ENCODE measurements at regions not wholly inside any gene's neighbourhood (a gene's known extent, or its start where the extent isn't known, plus 50 kb on each side); places are given as distances from the start of the nearest gene placed in this dataset.
"Not testable (repeated sequence)": the region's sequence is repeated elsewhere in the genome, so short reads cannot be mapped to it uniquely, and the experiment has no call there.

DNA sequence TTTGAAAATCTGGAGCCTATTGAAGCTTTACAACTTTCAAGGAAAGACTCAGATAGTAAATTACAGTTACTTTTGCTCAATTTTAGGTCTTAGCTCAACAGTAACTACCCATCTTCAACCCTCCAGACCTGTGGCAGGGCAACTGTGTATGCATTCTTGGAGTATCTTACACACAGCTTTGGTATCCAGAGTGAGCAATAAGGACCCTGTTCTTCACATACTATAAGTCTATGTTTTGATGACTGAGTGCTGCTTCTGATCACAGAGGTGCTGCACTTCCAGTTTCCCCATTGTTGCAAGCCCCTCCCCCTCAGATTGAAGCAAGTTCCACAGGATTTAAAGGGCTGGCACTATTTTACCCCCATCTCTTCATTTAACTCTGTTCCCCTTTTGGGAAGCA lies 737.4 kb upstream of the GRAMD2B start:
- in situ Hi-C loops (cut with HindIII; ENCODE audit: low sequenced_read_pairs): no loop called here

DNA sequence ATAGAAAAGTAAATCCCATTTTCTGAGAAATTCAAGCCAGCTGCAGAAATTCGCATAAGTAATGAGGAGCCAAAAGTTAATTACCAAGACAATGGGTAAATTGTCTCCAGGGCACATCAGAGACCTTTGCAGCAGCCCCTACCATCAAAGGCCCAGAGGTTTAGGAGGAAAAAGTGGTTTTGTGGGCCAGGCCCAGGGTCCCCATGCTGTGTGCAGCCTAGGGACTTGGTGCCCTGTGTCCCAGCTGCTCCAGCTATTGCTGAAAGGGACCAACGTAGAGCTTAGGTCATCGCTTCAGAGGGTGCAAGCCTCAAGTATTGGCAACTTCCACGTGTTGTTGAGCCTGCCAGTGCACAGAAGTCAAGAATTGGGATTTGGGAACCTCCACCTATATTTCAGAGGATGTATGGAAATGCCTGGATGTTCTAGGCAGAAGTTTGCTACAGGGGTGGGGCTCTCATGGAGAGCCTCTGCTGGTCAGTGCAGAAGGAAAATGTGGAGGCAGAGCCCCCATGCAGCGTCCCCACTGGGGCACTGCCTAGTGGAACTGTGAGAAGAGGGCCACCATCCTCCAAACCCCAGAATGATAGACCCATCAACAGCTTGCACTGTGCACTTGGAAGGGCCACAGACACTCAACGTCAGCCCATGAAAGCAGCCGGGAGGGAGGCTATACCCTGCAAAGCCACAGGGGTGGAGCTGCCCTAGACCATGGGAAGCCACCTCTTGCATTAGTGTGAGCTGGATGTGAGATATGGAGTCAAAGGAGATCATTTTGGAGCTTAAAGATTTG lies 731.3 kb upstream of the GRAMD2B start:
- in situ Hi-C loops (cut with HindIII; ENCODE audit: low sequenced_read_pairs): not testable (repeated sequence)

DNA sequence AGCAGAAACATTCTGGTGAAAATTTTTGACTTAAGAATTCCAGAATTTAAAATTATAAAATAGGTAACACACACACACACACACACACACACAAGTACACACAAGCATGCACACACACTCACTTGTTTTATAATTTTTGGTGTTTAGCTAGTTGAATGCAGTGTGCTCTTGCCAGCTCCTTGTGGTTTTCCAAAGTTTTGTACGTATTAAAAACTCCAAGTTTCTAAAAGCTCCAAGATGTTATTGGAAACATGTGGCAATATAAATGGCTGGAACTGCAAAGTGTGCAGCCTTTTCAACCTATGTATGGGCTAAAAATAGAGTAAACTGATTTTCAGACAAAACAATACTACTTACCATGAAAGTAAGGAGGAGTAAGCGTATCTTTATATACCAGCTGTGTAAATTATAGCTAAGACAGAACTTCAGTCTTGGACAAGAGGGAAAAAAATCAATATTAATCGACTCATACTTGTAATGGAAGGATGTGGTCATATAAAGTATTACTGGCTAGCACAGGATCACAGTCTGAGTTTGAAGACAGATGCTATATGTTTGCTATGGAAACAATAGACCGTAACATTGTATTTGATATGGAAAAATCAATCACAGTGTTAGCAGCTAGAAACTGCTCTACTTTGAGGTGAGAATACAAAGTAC lies 727.1 kb upstream of the GRAMD2B start:
- in situ Hi-C loops (cut with HindIII; ENCODE audit: low sequenced_read_pairs): no loop called here

DNA sequence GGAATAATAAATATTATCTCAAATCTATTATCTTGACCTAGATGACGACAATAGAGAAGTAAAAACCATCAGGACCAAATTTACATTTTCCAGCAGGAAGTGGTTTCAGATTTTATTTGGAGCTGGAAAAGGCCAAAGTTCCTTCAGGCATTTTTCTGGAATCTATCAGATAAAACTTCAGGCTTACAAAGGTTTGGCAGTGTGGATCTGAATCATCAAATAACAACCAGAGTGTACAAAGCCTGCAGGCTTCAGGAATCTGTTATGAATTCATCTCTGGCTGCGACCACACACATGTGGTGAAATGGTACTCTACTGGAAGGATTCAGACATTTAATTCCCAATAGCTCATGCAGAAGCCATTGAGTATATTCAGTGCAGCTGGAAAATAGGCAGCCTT lies 726.4 kb upstream of the GRAMD2B start:
- in situ Hi-C loops (cut with HindIII; ENCODE audit: low sequenced_read_pairs): no loop called here

DNA sequence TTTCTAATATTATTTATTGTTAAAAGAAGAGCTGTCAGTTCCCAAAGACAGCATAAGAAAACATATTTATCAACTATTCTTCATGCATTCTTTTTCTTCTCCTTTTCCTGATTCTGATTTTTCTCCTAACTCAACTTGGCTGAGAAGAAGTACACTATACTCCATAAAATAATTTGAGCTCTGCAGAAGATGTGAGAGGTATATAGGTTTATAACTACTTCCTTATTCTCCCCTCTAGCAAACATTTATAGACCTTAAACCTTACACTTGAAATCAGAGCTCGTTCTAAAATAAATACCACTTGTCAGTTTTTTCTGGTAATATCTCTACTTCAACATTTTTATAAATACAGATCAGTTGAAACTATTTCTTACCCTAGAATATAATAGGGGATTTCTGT lies 724.8 kb upstream of the GRAMD2B start:
- in situ Hi-C loops (cut with HindIII; ENCODE audit: low sequenced_read_pairs): no loop called here

DNA sequence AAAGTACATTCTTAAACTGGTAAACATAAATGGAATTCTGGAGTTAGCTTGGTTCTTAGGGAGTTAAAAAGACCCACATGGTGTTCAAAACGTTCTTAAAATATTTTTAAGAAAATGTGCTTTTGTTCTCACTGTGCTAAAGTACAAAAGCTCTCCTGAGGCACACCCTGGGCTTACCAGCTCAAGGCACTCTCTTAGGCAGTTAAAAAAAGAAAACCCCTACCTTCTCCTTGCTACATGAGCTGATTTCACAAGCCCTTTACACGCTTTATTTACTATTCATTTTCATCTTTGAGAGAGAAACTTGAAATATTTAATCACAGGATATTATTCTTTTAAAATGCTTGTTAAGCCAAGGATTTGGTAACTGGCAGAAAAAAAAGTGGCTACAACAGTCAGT lies 723.3 kb upstream of the GRAMD2B start:
- in situ Hi-C loops (cut with HindIII; ENCODE audit: low sequenced_read_pairs): no loop called here

DNA sequence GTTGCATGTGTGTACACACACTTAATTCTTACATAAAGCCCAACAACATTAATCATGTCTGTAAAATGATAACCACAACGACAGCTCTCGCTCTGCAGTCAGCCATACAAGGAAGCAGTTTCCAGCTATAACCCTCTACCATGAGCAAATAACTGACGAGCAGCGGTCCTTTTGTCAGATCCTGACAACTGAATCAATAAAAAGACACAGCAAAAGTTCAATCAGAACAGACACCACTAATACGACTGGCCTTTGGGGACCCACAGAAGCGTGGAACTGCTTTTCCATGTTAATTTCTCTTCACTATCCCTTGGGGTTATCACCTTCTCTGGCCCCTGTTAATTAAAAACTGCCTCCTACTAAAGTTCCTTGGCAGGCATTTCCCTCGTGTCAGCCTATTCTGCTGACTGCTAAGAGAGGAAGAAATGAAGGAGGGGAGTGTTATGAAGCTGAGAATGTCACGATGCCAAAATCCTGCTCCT lies 722.8 kb upstream of the GRAMD2B start:
- in situ Hi-C loops (cut with HindIII; ENCODE audit: low sequenced_read_pairs): no loop called here

DNA sequence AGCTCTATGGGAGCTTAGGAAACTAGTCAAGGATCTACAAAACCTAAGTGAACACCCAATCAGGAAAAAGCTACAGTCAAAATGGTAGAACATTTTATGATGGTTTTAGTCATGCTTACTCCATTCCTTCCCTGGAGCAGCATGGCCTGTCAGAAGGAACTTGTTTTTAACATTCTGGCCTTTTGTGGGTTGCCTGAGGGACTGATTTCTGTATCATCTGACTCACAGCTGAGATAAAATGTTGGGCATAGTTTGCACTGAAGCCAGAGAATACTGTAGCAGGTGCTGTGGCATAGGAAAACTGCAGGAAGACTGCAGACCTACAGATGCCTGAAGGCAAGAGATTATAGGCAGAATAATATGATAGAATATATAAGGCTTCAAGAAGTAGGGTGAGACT lies 719.6 kb upstream of the GRAMD2B start:
- in situ Hi-C loops (cut with HindIII; ENCODE audit: low sequenced_read_pairs): no loop called here

DNA sequence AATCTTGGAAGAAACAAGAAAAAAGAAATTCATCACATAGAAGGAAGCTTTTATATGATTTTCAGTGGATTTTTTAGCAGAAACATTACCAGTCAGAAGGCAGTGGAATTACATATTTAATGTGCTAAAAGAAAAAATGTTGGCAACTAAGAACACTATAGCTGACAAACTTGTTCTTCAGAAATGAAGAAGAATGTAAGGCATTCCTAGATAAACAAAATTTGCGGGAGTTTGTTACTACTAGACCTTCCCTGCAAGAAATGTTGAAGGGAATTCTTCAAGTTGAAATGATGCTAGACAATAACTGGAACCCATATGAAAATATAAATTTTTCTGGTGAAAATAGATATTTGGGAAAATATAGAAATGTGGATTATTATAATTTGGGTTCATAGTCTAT lies 718.3 kb upstream of the GRAMD2B start:
- in situ Hi-C loops (cut with HindIII; ENCODE audit: low sequenced_read_pairs): no loop called here

DNA sequence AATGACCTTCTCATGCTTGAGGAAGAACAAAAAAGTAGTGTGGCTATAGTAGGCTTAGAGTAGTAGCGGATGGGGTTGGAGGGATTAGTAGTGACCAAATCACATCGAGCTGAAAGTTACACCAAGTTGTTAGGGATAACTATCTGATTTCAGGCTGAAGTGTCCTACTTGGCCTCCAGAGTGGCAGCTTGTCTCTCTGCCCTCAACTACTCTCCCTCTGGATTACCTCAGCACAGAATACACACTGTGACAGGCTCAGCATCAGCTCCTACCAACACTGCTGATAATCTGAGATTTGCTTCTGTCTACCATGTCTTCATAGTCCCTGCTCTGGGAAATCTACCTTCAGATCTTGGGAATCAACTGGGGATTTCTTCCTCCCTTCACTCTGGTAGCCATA lies 714.6 kb upstream of the GRAMD2B start:
- in situ Hi-C loops (cut with HindIII; ENCODE audit: low sequenced_read_pairs): no loop called here

DNA sequence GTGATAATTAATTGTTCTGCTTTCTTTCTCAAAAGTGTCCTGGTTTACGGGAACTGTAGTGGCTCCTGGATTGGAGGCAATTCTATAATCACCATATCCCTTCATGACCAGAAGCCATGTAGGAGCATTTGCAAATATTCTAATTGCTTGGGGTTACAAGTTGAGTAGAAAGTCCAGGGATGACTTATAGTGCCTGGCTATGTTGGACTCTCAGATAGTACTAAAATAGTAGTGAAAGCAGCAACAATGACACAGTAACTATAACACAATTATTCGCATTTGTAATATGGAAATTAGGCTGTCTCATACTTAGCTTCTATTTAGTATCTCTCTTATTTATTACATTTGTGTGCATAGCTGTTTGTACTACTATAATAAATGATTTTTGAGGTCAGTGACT lies 712.5 kb upstream of the GRAMD2B start:
- in situ Hi-C loops (cut with HindIII; ENCODE audit: low sequenced_read_pairs): no loop called here

DNA sequence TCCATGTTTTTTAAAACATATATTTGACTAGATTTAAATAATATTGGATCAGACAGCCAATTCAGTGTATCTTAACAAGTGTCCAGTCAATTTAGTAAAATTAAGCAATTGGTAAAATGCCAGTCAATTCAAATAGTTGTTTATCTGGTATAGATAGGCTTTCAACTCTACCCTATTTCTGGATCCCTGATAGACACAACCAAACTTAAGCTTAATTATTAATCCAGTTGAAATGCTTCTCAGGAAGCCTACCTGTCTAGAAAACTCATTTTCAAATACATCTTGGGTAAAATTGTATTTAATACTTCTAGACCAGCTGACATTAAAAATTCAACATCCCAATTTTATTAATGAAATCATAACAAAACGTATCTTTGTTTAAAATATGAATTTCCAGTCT lies 710.8 kb upstream of the GRAMD2B start:
- in situ Hi-C loops (cut with HindIII; ENCODE audit: low sequenced_read_pairs): no loop called here

DNA sequence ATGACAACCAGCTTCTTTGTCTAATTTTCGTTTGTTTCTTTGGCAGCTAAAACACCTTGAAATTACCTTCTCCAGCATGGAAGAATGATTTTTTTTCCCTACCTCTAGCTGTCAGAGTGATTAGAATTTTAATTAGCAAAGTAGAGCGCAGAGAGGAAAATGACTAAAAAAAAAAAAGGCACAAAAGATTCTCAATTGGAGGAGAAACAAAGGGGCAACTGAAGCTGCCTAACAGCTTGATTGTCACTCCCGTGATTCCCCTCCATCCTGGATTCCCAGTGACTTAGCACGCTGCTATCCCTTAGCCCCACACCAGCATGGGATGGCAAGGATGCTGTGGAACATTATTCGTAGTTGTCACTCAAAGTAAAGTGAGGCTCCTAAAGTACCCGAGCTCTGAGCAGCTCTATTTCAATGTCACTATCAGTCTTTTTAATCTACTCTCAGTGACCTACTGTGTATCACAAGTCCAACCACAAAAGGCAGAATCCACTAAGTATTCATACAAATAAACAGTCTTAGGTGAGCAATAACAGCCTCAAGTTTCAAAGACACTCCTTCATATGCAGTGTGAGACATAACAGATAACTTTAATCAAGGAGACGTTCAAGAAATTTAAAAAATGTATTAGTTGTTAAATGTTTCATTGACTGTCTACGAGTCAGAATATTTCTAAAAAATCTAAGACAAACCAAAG lies 710.0 kb upstream of the GRAMD2B start:
- in situ Hi-C loops (cut with HindIII; ENCODE audit: low sequenced_read_pairs): no loop called here

DNA sequence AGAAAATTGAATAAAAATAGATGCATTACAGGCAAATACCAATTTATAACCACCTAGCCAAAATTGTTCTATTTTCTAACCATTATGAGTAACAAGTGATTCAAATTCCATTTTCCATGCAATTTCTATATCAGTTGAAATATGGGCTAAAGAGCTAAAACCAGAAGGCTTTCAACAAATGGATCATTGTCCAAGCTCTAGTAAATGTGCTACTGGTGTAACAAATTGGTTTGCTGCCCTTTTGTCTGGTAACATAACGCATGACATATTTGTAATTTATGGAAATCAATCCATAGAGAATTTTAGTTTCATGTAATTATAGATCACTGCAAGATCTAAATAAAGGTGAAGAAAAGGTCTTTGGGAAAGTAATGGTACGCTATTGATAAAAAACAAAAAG lies 708.0 kb upstream of the GRAMD2B start:
- in situ Hi-C loops (cut with HindIII; ENCODE audit: low sequenced_read_pairs): no loop called here

DNA sequence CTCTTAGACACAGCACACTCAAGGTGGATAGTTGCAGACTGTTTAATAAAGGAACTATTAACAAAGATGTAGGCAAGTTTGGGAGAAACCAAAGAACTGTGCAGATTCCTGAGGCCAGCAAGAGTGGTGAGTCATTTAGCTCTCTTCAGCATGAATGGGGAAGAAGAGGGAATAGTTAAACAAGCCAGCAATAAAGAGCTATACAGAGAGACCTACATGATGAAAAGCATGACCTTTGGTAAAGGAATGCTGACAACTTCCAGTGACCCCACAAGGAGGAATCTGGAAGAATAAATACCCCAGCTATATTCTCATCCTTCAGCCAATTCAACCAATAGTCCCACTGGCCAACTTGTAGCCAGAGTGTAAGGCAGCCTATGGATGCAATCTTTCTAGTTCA lies 706.0 kb upstream of the GRAMD2B start:
- in situ Hi-C loops (cut with HindIII; ENCODE audit: low sequenced_read_pairs): no loop called here

DNA sequence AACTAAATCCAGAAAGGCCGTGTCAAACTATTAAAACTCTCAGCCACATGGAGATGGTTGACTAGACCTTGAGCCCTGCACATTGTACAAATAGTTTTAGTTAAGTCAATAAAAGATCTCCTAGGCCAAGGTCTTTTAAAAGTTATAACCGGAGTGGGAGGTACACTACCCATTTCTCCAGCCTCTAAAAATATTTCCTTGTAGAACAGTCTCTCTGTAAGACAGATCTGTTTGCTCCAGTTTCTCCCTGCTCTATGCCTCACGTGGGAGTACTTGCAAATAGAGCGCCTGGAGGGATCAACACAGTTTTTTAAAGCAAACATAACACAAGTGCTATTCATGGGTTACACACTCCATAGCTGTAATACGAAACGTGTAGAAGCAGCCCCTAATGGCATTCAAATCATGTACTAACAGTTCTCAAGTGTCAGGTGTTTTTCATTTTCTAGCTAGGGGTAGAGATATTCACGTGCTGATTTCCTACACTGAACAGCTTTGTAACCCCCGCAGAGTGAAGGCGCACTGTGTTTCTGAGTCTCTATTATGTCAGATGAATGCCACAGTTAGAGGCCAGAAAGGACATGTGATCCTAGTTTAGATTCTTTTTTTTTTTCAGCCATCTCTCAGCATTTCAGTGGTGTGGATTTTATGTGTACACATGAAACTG lies 703.4 kb upstream of the GRAMD2B start:
- in situ Hi-C loops (cut with HindIII; ENCODE audit: low sequenced_read_pairs): no loop called here

DNA sequence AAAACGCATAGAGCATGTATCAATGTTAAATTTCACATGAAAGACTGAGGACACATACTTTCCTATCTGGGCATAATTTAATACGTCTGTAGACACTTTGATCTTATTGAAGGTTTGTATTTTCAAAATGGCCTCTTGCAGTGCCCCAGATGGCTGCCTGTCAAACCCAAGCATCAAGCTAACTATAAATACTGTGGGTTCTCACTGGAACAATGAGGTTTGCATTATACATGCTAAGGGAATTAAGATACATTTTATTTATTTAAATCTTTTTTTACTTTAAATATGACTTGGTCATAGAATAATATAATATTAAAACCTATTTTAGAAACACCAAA lies 702.9 kb upstream of the GRAMD2B start:
- in situ Hi-C loops (cut with HindIII; ENCODE audit: low sequenced_read_pairs): no loop called here

DNA sequence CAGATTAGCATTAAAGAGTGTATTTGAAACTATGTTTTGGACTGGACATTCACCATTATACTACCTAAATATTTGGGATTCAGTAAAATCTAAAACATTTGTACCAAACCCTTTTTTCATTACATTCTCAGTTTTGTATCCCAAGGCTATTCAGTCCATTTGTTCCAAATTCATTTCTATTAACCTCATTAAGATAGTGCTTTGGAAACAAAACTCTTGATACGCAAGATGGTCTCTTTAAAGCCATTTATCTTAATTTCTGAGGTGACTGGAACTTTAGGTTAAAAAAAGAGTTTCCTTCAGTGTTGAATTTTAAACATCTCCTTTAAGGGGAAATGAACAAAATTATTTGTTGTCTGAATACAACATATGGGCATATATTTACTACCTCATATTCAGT lies 702.5 kb upstream of the GRAMD2B start:
- in situ Hi-C loops (cut with HindIII; ENCODE audit: low sequenced_read_pairs): no loop called here

DNA sequence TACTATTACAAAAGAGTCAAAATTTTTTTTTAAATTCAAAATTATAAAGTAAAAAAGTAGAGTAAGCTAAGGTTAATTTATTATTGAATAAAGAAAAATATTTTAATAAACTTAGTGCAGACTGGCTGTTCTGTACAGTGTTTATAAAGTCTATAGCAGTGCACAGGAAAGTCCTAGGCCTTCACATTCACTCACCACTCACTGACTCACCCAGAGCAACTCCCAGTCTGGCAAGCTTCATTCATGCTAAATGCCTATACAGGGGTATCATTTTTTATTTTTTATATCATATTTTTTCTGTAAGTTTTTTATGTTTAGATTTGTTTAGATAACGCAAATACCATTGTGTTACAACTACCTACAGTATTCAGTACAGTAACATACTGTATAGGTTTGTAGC lies 700.7 kb upstream of the GRAMD2B start:
- in situ Hi-C loops (cut with HindIII; ENCODE audit: low sequenced_read_pairs): no loop called here

DNA sequence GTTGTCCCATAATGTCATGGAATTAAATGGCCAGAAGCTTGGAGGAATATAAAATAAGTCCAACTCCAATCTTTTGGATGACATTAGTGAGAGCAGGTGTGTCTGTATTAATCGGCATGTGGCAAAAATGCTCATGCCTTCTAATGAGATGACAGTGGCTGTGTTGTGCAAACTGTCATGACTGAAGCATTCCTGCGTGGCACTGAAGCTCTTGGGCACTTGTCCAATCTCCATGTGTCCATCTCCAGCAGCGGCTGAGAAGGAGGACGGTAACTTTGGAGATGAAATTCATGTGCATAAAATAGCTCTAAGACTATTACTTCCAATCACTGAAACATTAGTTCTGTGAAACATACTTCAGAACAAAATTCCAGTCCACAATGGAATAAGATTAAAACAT lies 697.5 kb upstream of the GRAMD2B start:
- in situ Hi-C loops (cut with HindIII; ENCODE audit: low sequenced_read_pairs): no loop called here

DNA sequence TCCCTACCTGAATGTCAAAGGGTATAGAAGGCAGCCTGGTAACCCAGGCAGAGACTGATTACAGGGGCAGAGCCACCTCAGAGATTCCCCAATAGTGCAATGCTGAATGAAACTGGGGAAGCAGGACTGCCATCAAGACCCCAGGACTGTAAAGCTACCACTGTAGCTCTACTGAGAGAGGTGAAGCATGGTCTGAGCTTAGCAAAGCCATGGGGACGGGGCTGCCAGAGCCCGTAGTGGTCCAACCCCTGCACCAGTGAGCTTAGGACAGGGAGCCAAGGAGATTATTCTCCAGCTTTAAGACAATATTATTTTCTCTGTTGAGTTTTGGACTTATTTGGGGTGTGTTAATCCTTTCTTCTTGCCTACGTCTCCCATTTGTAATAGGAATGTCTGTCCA lies 679.3 kb upstream of the GRAMD2B start:
- in situ Hi-C loops (cut with HindIII; ENCODE audit: low sequenced_read_pairs): no loop called here

DNA sequence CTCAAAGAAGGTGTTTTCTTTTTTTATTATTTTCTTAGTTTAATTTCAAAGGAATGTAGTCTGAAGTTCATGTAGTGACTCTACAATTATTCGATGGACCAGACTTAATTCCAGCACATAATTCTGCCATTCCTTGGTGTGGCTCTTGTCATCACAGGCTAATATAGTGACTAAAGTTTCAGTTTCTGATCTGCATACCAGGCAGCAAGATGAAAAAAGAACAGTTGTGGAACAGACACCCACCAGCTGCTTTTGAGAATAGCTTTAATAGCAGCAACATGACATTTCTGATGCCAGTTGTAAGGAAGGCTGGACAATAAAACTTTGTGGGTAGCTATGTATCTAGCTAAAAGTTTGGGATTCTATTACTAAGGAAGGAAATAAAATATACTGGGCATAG lies 676.3 kb upstream of the GRAMD2B start:
- in situ Hi-C loops (cut with HindIII; ENCODE audit: low sequenced_read_pairs): no loop called here

Data from DLD1 (cell line).